GM18858 (cell line): ENCODE measurements at regions not wholly inside any gene's neighbourhood (a gene's known extent, or its start where the extent isn't known, plus 50 kb on each side); places are given as distances from the start of the nearest gene placed in this dataset.

Experiments
- ATAC-seq: cut with Tn5 transposase; IDR thresholded peaks from one replicate; pipeline ENCODE4 v1.9.1; 2021; ENCODE audit not compliant: unreplicated experiment

- ATAC-seq = no peak
Observed at GRCh38 chr11:19597876-19598275, 114.8 kb upstream of the NAV2 start.

GRCh38 chr11:19597206-19597605 is 115.4 kb upstream of the NAV2 start:
- no peak for ATAC-seq

GRCh38 chr11:19595840-19596751 is 116.5 kb upstream of the NAV2 start:
- no peak for ATAC-seq

GRCh38 chr11:19595499-19595839 is 117.2 kb upstream of the NAV2 start:
- ATAC-seq = no peak

- no peak for ATAC-seq
Observed at GRCh38 chr11:19594326-19594725, 118.3 kb upstream of the NAV2 start.

- ATAC-seq = no peak
Observed at GRCh38 chr11:19592842-19593241, 119.8 kb upstream of the NAV2 start.

GRCh38 chr11:19589567-19590260 is 122.9 kb upstream of the NAV2 start:
- ATAC-seq = no peak

GRCh38 chr11:19587979-19588378 is 124.7 kb upstream of the NAV2 start:
- no peak for ATAC-seq

- no peak for ATAC-seq
Observed at GRCh38 chr11:19580646-19581045, 132.0 kb upstream of the NAV2 start.

GRCh38 chr11:19579957-19580356 is 132.7 kb upstream of the NAV2 start:
- ATAC-seq = no peak

- ATAC-seq = no peak
Observed at GRCh38 chr11:19578871-19579270, 133.8 kb upstream of the NAV2 start.

- no peak for ATAC-seq
Observed at GRCh38 chr11:19577976-19578619, 134.5 kb upstream of the NAV2 start.

GRCh38 chr11:19577391-19577975 is 135.2 kb upstream of the NAV2 start:
- no peak for ATAC-seq

- ATAC-seq = no peak
Observed at GRCh38 chr11:19576903-19577302, 135.7 kb upstream of the NAV2 start.

- no peak for ATAC-seq
Observed at GRCh38 chr11:19576054-19576453, 136.6 kb upstream of the NAV2 start.

GRCh38 chr11:19574916-19575315 is 137.7 kb upstream of the NAV2 start:
- ATAC-seq = no peak

- no peak for ATAC-seq
Observed at GRCh38 chr11:19573666-19574065, 139.0 kb upstream of the NAV2 start.

GRCh38 chr11:19571906-19572305 is 140.7 kb upstream of the NAV2 start:
- ATAC-seq = no peak

GRCh38 chr11:19570889-19571288 is 141.7 kb upstream of the NAV2 start:
- no peak for ATAC-seq

GRCh38 chr11:19567996-19568395 is 144.6 kb upstream of the NAV2 start:
- no peak for ATAC-seq

GRCh38 chr11:19566583-19567379 is 145.9 kb upstream of the NAV2 start:
- no peak for ATAC-seq
